PFSK-1 (cell line): ENCODE measurements at regions not wholly inside any gene's neighbourhood (a gene's known extent, or its start where the extent isn't known, plus 50 kb on each side); places are given as distances from the start of the nearest gene placed in this dataset.

Experiments
- FOXP2 ChIP-seq: optimal IDR thresholded peaks from 2 replicates; pipeline ENCODE3; 2011; ENCODE audit warnings: borderline replicate concordance, control low read depth, inconsistent platforms; ENCODE audit not compliant: insufficient read depth; ENCODE audit errors: extremely low read length, extremely low read depth
- POLR2AphosphoS5 ChIP-seq: IDR thresholded peaks from 2 replicates; pipeline ENCODE4 v1.6.1; 2012; ENCODE audit warnings: low read depth, mild to moderate bottlenecking, control low read depth, low read length, moderate library complexity
- SIN3A ChIP-seq: IDR thresholded peaks from 2 replicates; pipeline ENCODE4 v1.6.1; 2012; ENCODE audit warnings: mild to moderate bottlenecking, low read length, moderate library complexity, borderline replicate concordance; ENCODE audit not compliant: insufficient read depth
- TAF1 ChIP-seq: IDR thresholded peaks from 2 replicates; pipeline ENCODE4 v1.6.1; 2012; ENCODE audit warnings: low read length, control low read depth, borderline replicate concordance; ENCODE audit not compliant: insufficient read depth
- TF ChIP-seq, protein P1 (sequence below), 2 experiments: IDR thresholded peaks; 2 replicates each; pipeline versions ENCODE4 v1.6.1 to v1.8.0; 2011 to 2012; ENCODE audit warnings: low read depth in 2 of 2, low read length in 2 of 2, control low read depth in 1 of 2, inconsistent platforms in 1 of 2, mild to moderate bottlenecking in 1 of 2, moderate library complexity in 1 of 2; ENCODE audit not compliant: insufficient read depth in 1 of 2

DNA sequence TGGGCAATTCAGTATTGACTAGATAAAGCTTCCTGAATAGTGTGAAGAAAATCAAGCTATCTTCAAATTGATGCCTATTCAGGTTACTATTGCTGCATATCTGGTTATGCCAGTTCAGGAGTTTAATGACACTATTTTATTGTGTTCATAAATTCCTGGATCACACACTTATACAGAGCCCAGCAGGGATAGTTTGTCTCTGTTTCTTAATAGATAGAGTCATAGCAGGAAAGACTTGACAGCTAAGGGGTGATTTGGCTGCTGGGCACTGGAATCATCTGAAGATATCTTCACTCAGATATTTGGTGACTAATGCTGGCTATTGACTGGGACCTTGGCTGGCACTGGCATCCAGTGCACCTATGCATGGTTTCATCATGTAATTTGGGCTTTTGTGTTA, 187.8 kb downstream of the PYDC2 start:
- TF ChIP-seq SIN3A (no peak), TAF1 (no peak), POLR2AphosphoS5 (no peak), FOXP2 (no peak)
- TF ChIP-seq, protein P1, sequence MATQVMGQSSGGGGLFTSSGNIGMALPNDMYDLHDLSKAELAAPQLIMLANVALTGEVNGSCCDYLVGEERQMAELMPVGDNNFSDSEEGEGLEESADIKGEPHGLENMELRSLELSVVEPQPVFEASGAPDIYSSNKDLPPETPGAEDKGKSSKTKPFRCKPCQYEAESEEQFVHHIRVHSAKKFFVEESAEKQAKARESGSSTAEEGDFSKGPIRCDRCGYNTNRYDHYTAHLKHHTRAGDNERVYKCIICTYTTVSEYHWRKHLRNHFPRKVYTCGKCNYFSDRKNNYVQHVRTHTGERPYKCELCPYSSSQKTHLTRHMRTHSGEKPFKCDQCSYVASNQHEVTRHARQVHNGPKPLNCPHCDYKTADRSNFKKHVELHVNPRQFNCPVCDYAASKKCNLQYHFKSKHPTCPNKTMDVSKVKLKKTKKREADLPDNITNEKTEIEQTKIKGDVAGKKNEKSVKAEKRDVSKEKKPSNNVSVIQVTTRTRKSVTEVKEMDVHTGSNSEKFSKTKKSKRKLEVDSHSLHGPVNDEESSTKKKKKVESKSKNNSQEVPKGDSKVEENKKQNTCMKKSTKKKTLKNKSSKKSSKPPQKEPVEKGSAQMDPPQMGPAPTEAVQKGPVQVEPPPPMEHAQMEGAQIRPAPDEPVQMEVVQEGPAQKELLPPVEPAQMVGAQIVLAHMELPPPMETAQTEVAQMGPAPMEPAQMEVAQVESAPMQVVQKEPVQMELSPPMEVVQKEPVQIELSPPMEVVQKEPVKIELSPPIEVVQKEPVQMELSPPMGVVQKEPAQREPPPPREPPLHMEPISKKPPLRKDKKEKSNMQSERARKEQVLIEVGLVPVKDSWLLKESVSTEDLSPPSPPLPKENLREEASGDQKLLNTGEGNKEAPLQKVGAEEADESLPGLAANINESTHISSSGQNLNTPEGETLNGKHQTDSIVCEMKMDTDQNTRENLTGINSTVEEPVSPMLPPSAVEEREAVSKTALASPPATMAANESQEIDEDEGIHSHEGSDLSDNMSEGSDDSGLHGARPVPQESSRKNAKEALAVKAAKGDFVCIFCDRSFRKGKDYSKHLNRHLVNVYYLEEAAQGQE (IDR thresholded peaks at IDR 0.05; ENCODE audit: insufficient read depth in 1 of 2, low read depth in 2 of 2, low read length in 2 of 2), result no peak

DNA sequence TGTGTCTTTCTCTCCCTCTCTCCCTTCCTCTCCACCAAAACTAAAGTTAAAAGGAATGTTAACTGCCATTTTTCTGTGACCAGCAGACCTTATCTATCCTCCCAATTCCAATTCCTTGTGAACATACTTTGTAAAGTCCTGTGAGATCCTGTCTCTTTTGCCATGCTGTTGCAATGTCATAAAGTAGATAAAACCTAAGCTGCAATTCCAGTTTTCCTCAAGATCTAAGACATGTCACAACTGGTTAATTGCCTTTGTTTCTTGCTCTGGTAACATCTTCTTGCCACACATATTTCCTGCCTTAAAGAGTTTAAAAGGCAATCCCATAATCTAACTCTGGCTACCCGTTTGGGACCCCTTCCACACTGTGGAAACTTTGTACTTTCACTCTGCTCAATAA, 188.7 kb downstream of the PYDC2 start:
- TF ChIP-seq FOXP2, result no peak
- TF ChIP-seq, protein P1 (IDR thresholded peaks at IDR 0.05; ENCODE audit: insufficient read depth in 1 of 2, low read depth in 2 of 2, low read length in 2 of 2), result no peak
- TF ChIP-seq TAF1, result no peak
- no peak for TF ChIP-seq POLR2AphosphoS5
- TF ChIP-seq SIN3A, result no peak

DNA sequence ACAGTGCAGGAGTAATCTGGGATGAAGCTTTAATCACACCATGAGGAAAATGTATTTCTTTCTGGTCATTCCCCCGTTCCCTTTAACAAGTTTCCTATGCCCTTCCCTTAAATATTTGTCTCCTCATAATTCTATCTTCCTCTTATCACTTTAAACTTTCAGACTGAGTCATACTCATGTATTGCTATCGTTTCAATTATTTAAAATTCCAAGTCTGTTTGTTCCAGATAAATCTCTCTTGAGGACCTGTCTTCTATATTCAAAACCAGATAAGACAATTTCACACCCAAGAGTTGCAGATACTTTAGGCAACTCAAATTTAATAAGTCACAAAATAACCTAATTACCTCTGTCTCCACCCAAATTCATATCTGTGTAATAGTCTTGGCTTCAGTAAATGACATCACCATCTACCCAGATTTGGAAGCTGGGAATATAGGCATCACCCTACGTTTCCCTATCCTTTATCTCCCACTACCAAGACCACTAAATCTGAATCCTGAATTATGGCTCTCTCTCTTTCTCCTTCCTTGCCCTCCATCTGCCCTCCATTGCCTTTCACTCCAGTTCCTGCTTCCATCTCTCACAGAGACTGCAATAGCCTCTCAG, 220.1 kb downstream of the PYDC2 start:
- TF ChIP-seq FOXP2, result no peak

DNA sequence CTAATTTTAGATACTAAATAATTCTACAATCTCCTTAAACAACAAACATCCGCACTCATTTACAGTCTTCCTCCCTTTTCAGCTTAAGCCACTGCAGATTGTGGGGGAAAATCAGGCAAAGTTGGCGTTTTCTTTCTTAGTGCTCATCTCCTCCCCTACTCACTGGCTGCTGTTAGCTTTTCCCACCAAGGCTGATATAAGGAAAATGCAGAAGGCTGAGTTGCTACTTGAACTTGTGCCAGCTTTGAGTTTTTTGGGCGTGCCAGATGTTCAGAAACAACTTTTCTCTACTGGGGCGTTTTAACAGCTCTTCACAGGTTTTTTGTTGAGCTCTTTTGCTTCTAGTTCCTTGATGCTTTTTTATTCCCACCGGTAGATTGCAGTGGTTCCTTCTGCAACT, 222.0 kb downstream of the PYDC2 start:
- no peak for TF ChIP-seq FOXP2
- no peak for TF ChIP-seq TAF1
- TF ChIP-seq POLR2AphosphoS5, result no peak
- TF ChIP-seq SIN3A, result no peak
- TF ChIP-seq, protein P1 (IDR thresholded peaks at IDR 0.05; ENCODE audit: insufficient read depth in 1 of 2, low read depth in 2 of 2, low read length in 2 of 2), result no peak

DNA sequence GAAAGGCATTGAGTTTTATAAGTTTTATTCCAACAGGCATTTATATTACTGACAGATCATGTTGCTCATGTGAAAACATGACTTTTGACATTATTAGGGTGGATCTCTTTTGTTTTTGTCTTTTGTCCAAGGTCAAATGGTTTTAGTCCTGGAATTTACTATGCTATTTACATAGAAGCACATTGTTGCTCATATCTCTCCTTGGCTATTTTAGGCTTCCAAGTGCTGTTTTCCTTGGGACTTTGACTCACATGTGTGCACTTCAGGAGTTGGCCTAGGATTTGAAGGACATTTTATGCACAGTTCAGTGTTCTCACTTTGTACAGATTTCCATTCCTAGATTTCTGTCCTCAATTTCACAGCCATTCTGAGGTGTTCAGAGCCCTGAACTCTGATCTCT, 225.7 kb downstream of the PYDC2 start:
- TF ChIP-seq POLR2AphosphoS5 (no peak), FOXP2 (no peak), SIN3A (no peak), TAF1 (no peak)
- TF ChIP-seq, protein P1 (IDR thresholded peaks at IDR 0.05; ENCODE audit: insufficient read depth in 1 of 2, low read depth in 2 of 2, low read length in 2 of 2), result no peak
